ENCODE measurements at regions not wholly inside any gene's neighbourhood (a gene's known extent, or its start where the extent isn't known, plus 50 kb on each side); places are given as distances from the start of the nearest gene placed in this dataset.
"Not testable (repeated sequence)": the region's sequence is repeated elsewhere in the genome, so short reads cannot be mapped to it uniquely, and the experiment has no call there.

DNA sequence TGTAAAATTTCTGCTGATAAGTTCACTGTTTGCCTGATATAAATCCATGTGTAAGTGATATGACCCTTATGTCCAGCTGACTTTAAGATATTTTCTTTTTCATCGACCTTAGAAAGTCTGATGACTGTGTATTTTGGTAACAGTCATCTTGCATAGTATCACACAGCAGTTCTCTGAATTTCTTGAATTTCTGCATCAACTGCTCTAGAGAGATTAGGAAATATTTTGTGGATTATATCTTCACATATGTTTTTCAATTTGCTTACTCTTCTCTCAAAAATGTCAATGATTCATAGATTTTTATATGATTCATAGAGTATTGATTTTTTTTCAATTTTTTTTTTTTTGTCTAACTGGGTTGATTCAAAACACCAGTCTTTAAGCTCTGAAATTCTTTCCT is 945.3 kb downstream of the TRIB2 start:
- H3K27ac ChIP-seq = peak overlapping the region; percentile 59
- in situ Hi-C loops (cut with HindIII; ENCODE audit: low pct_ligation_motif_present, low sequenced_read_pairs) = no loop called here
- TF ChIP-seq CTCF (IDR thresholded peaks at IDR 0.05; ENCODE audit: low read depth, low read length, missing control alignments) = no peak
- DNase-seq = peak; percentile 18
- no peaks in the 10 kb centered on the region for H3K36me3 ChIP-seq (replicated peaks)
- no peak overlapping the region for H3K4me3 ChIP-seq (ENCODE audit: low read depth, low read length)
- no peaks in the 10 kb centered on the region for H3K27me3 ChIP-seq (replicated peaks)

DNA sequence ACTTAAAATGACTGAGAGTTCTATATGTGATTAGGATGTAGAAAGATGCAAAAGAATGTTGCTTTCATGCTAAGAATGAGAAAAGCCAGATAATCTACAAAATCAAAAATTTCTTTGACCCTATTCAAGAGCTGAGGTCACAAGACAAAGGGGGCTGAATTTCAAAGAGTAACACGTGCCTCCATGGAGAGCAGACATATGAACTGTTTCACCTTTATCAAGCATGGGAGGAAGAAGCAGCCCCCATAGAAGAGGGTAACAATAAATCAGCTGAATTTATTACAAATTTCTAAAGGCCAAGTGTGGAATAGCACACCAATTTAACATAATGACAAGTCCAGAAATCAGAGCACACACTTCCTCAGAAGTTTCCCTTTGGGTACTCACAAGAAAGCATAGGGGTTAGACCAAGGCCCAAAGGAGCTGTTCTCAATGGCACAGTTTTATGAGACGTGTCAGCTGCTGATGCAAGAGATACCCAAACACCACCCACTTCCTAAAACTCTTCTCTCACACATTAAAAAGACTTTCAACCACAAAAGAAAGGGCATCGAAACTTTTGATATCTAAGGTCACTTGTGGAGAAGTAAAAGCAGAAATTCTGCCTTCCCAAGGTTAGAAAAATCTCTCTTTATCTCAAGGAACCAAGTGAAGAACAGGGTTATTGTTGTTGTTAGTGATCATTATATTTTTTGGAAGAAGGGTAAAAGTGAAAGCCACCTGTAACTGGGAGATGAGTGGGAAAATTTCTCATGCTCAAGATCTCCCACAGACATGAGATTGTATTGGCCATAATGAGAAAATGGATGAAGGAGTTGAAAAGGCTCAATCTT is 950.1 kb downstream of the TRIB2 start:
- no peak overlapping the region for H3K27ac ChIP-seq
- H3K36me3 ChIP-seq (replicated peaks) = no peaks in the 10 kb centered on the region
- no peak overlapping the region for H3K4me3 ChIP-seq (ENCODE audit: low read depth, low read length)
- in situ Hi-C loops (cut with HindIII; ENCODE audit: low pct_ligation_motif_present, low sequenced_read_pairs) = no loop called here
- no peaks in the 10 kb centered on the region for H3K27me3 ChIP-seq (replicated peaks)
- no peak for DNase-seq
- TF ChIP-seq CTCF (IDR thresholded peaks at IDR 0.05; ENCODE audit: low read depth, low read length, missing control alignments) = no peak

GRCh38 chr2:13667415-13667757 is 950.6 kb downstream of the TRIB2 start:
- no peak for DNase-seq
- in situ Hi-C loops (cut with HindIII; ENCODE audit: low pct_ligation_motif_present, low sequenced_read_pairs) = no loop called here
- no peak for TF ChIP-seq CTCF (IDR thresholded peaks at IDR 0.05; ENCODE audit: low read depth, low read length, missing control alignments)
- no peaks in the 10 kb centered on the region for H3K36me3 ChIP-seq (replicated peaks)
- H3K27me3 ChIP-seq (replicated peaks) = no peaks in the 10 kb centered on the region
- no peak overlapping the region for H3K27ac ChIP-seq
- no peak overlapping the region for H3K4me3 ChIP-seq (ENCODE audit: low read depth, low read length)

- in situ Hi-C loops (cut with HindIII; ENCODE audit: low pct_ligation_motif_present, low sequenced_read_pairs) = no loop called here
- Histone ChIP-seq H3K27me3 (replicated peaks) (no peaks in the 10 kb centered on the region), H3K27ac (no peak overlapping the region), H3K36me3 (replicated peaks) (no peaks in the 10 kb centered on the region), H3K4me3 (ENCODE audit: low read depth, low read length) (no peak overlapping the region)
- no peak for TF ChIP-seq CTCF (IDR thresholded peaks at IDR 0.05; ENCODE audit: low read depth, low read length, missing control alignments)
- DNase-seq = no peak
Observed at GRCh38 chr2:13669607-13670006, 952.9 kb downstream of the TRIB2 start.

DNA sequence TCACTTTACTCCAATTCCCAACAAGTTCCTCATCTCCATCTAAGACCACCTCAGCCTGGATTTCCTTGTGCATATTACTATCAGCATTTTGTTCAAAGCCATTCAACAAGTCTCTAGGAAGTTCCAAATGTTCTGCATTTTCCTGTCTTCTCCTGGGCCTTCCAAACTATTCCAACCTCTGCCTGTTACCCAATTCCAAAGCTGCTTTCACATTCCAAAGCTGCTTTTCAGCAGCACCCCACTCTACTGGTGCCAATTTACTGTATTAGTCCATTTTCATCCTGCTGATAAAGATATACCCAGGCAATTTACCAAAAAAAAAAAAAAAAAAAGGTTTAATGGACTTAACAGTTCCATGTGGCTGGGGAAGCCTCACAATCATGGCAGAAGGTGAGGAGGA is 957.1 kb downstream of the TRIB2 start:
- H3K27ac ChIP-seq; in situ Hi-C loops (cut with HindIII; ENCODE audit: low pct_ligation_motif_present, low sequenced_read_pairs); H3K4me3 ChIP-seq (ENCODE audit: low read depth, low read length); H3K36me3 ChIP-seq (replicated peaks); DNase-seq; H3K27me3 ChIP-seq (replicated peaks): not testable (repeated sequence)

DNA sequence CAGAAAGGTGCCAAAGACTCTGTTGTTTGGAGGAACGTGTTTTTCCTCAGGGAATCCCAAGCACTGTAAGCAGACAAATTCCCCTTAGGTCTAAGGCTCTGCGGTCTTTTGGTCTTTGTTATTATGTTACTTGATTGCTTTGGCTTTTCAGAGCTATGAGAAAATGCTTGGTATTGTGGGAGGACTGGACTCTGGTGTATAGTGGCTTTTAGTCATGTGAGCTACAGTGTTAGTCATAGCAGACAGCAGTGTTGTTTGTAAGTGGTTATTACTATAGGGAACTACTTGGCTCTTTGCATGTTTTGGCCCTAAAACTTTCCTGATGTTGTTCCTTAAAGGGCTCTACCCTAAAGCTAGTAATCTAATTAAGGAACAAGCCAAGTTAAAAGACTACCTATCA is 956.2 kb upstream of the LRATD1 start:
- Histone ChIP-seq H3K27ac (no peak overlapping the region), H3K27me3 (replicated peaks) (no peaks in the 10 kb centered on the region), H3K4me3 (ENCODE audit: low read depth, low read length) (no peak overlapping the region), H3K36me3 (replicated peaks) (no peaks in the 10 kb centered on the region)
- in situ Hi-C loops (cut with HindIII; ENCODE audit: low pct_ligation_motif_present, low sequenced_read_pairs) = no loop called here
- TF ChIP-seq CTCF (IDR thresholded peaks at IDR 0.05; ENCODE audit: low read depth, low read length, missing control alignments) = no peak
- peak; percentile 83 for DNase-seq

Data from brain microvascular endothelial cell (primary cell).